Astrocyte of the cerebellum (primary cell): ENCODE measurements at regions not wholly inside any gene's neighbourhood (a gene's known extent, or its start where the extent isn't known, plus 50 kb on each side); places are given as distances from the start of the nearest gene placed in this dataset.

Experiments
- DNase-seq: peaks from one replicate; pipeline ENCODE4 v3.0.0-alpha.2; 2011; ENCODE audit warnings: low read depth
- H3K4me3 ChIP-seq: 2 replicates; pipeline ENCODE4 v1.5.1; 2011; ENCODE audit warnings: mild to moderate bottlenecking, low read depth, low read length, moderate library complexity
- in situ Hi-C: cut with HindIII; loops from 2 replicates; pipeline ENCODE4 v1.10.0; 2017; ENCODE audit warnings: low sequenced_read_pairs
- TF ChIP-seq, protein P1 (sequence below): IDR thresholded peaks from 2 replicates; pipeline ENCODE4 v1.5.1; 2012; ENCODE audit warnings: low read length, low read depth, moderate library complexity, mild to moderate bottlenecking; ENCODE audit errors: missing control alignments

DNA sequence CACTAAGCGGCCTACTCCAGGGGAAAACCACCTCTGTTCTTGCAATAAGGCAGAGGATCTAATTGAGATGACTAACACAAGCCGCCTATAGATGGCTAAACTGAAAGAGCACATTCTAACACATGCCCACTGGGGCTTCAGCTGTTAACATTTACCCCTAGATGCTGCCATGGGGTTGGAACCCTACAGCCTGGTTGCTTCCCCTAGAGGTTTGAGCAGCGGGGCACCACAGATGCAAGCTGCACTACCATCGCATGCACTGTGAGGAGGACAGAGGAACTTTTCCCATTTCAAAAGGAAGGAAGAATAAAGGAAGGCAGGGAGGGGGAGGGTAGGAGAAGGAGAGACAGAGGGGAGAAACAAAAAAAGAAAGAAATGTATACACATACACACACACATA is 465.8 kb upstream of the PCDH15 start:
- TF ChIP-seq, protein P1, sequence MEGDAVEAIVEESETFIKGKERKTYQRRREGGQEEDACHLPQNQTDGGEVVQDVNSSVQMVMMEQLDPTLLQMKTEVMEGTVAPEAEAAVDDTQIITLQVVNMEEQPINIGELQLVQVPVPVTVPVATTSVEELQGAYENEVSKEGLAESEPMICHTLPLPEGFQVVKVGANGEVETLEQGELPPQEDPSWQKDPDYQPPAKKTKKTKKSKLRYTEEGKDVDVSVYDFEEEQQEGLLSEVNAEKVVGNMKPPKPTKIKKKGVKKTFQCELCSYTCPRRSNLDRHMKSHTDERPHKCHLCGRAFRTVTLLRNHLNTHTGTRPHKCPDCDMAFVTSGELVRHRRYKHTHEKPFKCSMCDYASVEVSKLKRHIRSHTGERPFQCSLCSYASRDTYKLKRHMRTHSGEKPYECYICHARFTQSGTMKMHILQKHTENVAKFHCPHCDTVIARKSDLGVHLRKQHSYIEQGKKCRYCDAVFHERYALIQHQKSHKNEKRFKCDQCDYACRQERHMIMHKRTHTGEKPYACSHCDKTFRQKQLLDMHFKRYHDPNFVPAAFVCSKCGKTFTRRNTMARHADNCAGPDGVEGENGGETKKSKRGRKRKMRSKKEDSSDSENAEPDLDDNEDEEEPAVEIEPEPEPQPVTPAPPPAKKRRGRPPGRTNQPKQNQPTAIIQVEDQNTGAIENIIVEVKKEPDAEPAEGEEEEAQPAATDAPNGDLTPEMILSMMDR, result no peak
- in situ Hi-C loops, result no loop called here

DNA sequence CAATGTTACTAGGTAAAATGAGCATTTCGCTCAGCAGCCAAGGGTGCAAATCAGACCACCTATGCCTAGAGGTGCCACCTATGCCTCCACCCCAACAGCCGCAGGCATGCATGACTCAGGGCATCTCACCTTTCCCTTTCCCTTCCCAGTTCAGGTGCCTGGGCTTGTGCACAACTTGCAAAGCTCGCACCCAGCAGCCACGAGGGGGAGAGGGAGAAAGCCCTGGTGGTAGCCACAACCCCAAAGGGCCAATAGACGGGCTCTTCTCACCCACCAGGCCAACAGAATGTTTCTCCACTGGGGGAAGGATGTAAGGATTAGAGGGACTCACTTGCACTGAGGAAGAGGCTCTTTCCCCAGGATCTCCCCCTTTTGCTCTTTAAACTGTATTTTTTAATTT is 462.3 kb upstream of the PCDH15 start:
- TF ChIP-seq, protein P1, result no peak
- H3K4me3 ChIP-seq, result no peak overlapping the region
- in situ Hi-C loops, result no loop called here
- DNase-seq, result no peak

More for the DNA sequence above, 465.8 kb upstream of the PCDH15 start:
- no peak overlapping the region for H3K4me3 ChIP-seq
- DNase-seq, result no peak

DNA sequence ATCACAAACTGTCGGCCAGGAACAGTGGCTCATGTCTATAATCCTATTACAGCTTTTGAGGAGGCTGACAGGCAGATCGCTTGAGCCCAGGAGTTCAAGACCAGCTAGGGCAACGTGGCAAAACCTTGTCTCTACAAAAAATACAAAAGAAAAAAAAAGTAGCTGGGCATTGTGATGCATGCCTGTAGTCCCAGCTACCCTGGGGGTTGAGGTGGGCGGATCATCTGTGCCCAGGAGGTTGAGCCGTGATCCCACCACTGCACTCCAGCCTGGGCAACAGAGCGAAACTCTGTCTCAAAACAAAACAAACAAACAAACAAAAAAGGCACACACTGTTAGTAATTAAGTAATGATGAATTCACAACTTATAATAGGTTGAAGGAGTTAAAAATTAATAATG is 441.5 kb upstream of the PCDH15 start:
- in situ Hi-C loops, result no loop called here
- DNase-seq, result no peak
- no peak overlapping the region for H3K4me3 ChIP-seq
- TF ChIP-seq, protein P1, result no peak

DNA sequence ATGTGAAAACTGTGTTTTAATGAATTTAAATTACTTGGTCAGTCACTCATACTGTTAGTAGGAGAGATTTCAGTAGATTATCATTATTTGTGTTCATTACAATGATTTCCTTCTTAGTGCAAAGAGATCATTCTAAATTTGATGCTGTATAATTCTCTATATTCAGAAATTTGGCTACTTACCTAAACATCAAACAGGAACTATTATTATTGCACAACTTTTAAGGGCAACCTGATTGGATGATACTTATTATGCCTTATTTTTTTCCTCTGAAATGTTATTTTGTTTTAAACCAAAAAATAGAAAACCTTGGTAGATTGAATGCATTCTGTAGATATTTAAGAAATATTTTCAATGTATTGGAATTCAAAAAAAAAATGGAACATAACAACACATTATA is 436.4 kb upstream of the PCDH15 start:
- TF ChIP-seq, protein P1, result no peak
- no peak overlapping the region for H3K4me3 ChIP-seq
- in situ Hi-C loops, result no loop called here
- DNase-seq, result no peak

DNA sequence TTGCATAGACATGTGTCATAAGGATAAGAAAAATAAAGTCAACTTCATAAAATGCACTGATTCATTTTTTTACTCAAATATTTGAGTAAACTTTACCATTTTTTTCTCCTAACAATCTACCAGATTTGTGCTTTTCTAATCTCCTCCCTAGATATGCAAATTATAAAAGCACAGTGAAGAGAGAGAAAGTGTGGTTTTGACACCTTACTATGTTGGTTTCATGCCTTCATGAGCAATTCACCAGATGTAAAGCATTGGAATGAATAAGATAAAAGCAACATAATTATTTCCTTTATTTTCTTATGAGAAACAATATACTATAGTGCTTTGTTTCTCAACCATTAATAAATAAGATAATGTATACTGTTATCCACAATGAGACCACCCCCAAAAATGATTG is 432.5 kb upstream of the PCDH15 start:
- TF ChIP-seq, protein P1, result no peak
- DNase-seq, result no peak
- no peak overlapping the region for H3K4me3 ChIP-seq
- in situ Hi-C loops, result no loop called here

DNA sequence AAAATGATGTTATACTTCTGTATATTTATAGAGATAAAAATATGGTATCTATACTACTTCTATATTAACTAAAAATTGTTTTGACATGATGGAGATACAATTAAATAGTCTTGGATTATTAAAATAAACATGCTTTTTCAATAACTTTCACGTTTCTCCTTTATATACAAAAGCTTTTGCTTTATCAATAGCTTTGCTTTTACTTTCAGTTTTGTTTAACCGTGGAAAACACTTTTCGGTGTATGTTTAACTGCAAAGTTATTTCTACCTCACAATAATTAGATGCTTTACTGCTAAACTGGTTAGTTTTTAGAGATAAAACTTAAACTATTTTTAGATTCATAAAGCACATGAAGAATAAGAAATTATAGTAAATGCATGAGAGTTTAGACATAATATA is 432.1 kb upstream of the PCDH15 start:
- DNase-seq, result no peak
- H3K4me3 ChIP-seq, result no peak overlapping the region
- TF ChIP-seq, protein P1, result no peak
- in situ Hi-C loops, result no loop called here

DNA sequence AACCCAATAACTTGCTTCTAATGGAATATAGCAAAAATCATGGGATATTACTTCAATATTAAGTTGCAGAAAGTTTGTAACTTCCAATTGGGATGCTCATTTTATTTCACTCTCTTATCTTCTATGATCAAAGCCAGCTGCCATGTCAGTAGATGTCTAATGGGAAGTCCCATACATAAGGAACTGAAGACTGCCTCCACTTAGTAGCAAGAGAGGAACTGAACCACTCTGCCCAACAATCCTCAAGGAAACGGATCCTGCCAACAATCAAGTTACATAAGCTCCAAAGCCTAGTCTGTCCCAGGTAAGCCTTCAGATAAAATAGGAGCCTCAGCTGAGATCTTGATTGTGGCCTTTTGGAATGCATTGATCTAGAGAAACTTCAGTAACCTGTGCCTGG is 431.5 kb upstream of the PCDH15 start:
- in situ Hi-C loops, result no loop called here
- DNase-seq, result no peak
- TF ChIP-seq, protein P1, result no peak
- no peak overlapping the region for H3K4me3 ChIP-seq
